NCI-H187 treated with DMSO at 0.1 percent for 48 hours (cell line): ENCODE measurements at regions not wholly inside any gene's neighbourhood (a gene's known extent, or its start where the extent isn't known, plus 50 kb on each side); places are given as distances from the start of the nearest gene placed in this dataset.
"Not testable (repeated sequence)": the region's sequence is repeated elsewhere in the genome, so short reads cannot be mapped to it uniquely, and the experiment has no call there.

Source experiments
- DNase-seq: peaks from one replicate; lab custom pipeline; 2025; lab: John Stamatoyannopoulos, UW

DNA sequence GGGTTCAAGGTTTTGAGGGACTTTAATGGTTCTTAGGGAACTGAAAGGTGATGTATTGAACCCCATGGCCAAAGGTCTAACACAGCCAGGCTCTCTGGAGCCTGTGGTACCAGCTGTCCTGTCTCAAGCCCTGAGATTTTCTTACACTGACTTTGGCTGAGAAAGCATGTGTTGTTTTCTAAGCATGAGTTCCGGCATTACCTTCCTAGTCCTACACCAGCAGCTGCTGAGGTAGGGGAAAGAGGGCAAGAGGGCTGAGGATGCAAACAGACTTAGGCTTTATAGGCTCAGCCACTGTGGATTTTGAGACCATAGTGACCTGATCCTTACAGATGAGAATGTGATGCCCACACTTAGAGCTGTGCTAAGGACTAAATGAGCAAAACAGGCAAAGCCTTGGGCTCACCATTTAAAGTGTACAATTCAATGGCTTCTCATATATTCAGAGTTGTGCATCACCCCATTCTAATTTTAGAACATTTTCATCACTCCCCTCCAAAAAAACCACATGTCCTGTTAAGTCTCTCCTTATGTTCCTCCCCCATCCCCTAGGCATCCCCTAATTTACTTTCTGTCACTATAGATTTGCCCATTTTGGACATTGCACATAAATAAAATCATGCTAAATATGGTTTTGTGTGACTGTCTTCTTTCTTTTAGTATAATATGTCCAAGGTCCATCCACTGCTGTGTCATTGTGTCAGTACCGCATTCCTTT lies 99.7 kb upstream of the OTOS start:
- no peak for DNase-seq

GRCh38 chr2:240240781-240241180 lies 100.3 kb upstream of the OTOS start:
- DNase-seq = no peak

DNA sequence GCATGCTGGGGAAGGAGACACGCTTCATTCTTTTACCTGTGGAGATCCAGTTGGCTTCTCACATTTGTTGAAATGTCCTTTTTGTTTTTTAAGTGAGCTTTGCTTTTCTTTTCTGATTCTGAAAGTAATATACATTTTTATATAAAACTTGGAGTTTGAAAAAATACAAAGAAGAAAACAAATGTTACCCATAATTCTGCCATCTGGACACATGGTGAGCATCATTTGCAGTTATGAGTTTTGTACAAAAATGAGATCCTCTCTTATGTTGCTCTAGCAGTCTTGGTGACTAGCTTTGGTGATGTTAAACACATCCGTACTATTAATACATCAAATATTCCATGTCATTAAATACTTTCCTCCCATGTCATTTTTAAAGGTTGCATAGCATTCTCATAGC lies 101.1 kb upstream of the OTOS start:
- no peak for DNase-seq

- DNase-seq = not testable (repeated sequence)
Measured at GRCh38 chr2:240243049-240243448, 102.6 kb upstream of the OTOS start.

- DNase-seq = no peak
Measured at GRCh38 chr2:240244543-240244942, 104.1 kb upstream of the OTOS start.

GRCh38 chr2:240245184-240245583 lies 104.7 kb upstream of the OTOS start:
- DNase-seq = no peak

GRCh38 chr2:240245706-240246105 lies 105.2 kb upstream of the OTOS start:
- DNase-seq = no peak

DNA sequence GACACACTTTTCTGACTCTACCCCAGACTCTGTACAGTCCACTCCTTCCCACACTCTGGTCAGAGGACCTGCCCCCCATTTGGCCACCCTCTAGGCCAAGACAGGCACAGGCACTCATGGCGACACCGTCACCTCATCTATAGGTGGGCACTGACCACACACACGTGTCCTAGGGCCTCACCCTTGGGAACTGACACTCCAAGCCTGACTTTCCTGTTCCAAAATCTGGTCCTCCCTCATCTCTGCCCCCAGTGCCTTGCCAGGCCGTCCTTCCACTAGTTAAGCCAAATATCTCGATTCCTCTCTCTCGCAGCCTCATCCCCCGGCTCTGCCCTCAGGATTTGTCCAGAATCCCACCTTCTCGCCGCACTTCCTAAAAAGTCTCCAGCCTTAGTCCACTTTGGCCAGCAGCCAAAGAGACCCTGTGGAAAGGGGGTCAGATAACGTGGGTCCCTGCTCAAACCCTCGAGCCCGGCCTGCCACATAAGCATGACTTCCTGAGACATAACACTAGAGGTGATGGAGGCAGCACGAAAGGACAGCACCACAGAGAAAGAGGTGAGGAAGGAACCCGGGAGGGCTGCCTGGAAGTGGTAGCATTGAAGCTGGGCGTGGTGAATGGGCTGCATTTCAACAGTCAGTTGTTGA lies 105.8 kb upstream of the OTOS start:
- no peak for DNase-seq

- no peak for DNase-seq
Measured at GRCh38 chr2:240247241-240247867, 106.9 kb upstream of the OTOS start.

DNA sequence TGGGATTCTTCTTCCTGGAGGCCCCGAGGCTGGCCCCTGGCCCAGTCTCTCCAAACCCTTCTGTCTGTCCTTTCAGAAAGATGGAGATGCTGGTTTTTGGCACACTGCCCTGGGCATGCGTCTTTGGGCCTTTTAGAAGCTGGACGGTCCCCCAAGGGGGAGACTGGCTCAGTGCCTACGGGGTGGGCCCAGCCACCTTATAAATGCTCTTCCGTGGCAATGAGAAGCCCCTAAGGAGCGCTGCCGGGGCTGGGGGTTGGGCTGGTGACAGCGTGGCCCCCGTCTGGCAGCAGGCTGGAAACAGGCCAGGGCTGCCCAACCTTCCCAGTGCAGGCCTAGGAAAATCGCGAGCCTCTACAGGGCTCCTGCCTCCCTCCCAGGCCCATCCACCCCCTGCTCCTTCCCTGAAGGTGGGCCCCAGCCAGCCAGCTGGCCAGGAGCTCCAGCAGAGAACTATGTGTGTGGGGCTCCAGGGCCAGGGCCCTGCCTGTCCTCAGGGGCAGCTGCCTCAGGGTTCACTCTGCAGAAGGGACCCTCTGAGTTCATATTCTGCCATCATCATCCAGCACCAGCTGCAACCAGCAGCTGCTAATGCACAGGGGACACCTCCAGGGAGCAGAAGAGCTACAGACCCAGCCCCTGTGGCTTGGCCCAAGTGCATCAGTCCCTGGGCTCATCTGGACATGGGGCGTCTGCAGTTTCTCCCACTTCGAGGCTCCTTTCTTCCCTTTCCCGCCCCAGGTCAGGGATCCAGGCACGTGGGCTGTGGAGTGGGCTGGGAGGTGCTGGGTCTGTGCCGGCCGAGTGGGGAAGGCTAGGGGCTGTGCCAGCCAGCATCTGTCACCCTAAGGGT lies 107.6 kb upstream of the OTOS start:
- DNase-seq = no peak

- DNase-seq = no peak
Measured at GRCh38 chr2:240248721-240249422, 108.4 kb upstream of the OTOS start.

- no peak for DNase-seq
Measured at GRCh38 chr2:240249423-240250149, 109.1 kb upstream of the OTOS start.

DNA sequence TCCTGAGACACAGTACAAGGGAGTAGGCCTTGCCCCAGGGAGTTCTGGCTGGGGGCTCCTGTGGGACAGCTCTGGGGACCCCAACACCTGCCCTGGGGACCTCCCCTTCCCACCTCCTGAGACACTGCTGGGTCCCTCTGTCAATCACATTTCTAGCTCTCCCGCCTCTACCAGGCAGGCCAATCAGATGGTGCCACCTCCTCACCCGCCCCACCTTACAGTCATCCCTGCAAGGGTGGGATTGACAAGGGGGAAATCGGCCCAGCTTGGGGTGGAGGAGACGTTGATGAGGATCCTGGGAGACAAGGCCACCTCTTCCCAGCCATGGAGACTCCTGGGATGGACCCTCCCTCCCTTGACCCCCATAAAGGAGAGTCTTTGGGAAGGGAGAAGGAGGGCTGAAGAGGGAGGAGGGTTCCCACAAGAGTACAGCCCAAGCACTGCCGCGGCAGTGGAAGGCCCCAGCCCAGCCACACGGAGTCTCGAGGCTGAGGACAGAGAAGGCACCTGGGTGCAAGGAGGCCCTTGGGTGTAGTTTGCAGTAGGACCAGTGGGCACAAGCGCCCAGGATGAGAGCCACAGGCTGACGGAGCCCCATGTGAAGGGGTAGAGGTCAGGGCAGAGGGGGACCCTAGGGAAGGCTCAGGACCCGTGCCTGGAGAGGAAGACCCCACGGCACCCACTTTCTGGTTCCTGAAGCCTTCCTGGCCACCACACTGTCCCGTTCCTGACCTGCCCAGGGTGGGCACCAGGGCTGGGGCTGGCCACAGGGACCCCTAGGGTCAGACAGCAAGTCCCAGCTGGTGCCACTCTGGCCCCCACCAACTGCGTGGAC lies 109.9 kb upstream of the OTOS start:
- no peak for DNase-seq

DNA sequence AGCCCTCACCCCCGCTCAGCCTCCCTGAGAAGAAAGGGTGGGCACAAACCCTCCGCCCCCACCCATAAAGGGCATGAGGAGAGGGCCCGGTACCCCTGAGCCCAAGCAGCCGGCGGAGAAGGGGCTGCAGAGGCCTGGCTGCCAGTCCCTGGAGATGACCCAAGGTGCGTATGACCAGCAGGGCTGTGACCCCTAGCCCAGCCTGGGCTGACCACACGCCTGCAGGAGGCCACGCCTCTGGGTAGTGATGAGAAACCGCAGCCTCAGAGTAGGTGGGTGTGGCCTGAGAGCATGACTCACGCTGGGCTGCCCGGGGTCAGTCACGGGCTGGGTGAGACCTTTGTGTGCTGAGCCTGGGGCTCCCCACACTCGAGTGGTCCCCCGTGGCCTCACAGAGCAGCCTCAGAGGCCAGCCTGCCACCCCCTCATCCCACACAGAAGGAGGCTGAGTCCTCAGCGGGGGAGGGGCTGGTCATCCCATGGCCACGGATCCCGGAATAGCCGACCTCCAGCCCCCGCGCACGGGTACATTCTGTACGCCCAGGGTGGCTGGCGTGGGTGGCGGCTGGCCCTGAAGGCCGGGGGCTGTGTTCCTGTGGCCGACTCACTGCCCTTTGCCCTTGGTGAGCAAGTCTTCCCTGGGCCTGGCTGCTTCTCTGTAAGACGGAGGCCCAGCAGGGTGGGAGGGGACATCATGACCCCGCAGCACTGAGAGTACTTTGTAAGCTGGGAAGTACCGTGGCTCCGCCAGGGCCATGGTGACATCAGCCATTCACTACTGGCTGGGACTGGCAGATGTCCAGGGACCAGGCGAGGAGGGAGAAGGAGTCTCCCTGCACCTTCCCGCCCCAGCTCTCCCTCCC lies 110.8 kb upstream of the OTOS start:
- DNase-seq = no peak

GRCh38 chr2:240251848-240252190 lies 111.4 kb upstream of the OTOS start:
- DNase-seq = no peak

- no peak for DNase-seq
Measured at GRCh38 chr2:240252191-240252871, 111.9 kb upstream of the OTOS start.

- DNase-seq = no peak
Measured at GRCh38 chr2:240252872-240253511, 112.5 kb upstream of the OTOS start.

DNA sequence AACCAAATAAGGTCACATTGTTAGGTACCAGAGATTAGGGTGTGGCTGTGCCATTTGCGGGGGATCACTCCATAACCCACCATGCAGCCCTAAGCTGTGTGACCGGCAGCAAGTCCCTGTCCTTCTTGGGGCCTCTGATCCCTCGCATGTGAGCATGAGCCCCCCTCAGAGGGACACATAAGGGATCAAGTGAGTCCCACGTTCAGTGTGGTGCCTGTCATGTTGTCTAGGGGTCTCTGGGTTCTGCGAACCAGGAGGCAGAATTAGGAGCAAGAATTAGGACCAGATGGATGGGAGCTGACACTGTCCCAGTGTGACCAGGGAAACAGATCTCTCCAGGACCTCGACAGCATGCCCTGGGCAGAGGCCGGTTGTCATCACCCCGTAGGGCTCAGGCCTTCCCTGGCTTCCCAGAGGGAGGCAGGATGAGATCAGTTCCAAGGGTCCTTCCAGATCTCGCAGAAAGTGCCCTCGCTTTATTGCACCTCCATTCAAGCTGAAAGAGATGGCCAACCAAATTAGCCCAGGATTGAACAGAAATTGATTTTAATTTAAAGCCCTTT lies 113.2 kb upstream of the OTOS start:
- no peak for DNase-seq
